GM12892 (cell line): ENCODE measurements at regions not wholly inside any gene's neighbourhood (a gene's known extent, or its start where the extent isn't known, plus 50 kb on each side); places are given as distances from the start of the nearest gene placed in this dataset.

Source experiments
- POLR2AphosphoS5 ChIP-seq: IDR thresholded peaks from 2 replicates; pipeline ENCODE4 v1.6.1; 2011; ENCODE audit warnings: low read depth, low read length, control low read depth
- TAF1 ChIP-seq: IDR thresholded peaks from 2 replicates; pipeline ENCODE4 v1.6.1; 2011; ENCODE audit warnings: low read depth, mild to moderate bottlenecking, control low read depth, low read length, borderline replicate concordance

- no peak for TF ChIP-seq POLR2AphosphoS5
- TF ChIP-seq TAF1: no peak
These were observed 287.4 kb downstream of the SMARCA1 start for GRCh38 chrX:129235903-129236302.
